GM11168 (cell line): ENCODE measurements at regions not wholly inside any gene's neighbourhood (a gene's known extent, or its start where the extent isn't known, plus 50 kb on each side); places are given as distances from the start of the nearest gene placed in this dataset.

Experiments used
- in situ Hi-C: fragments of 300-500 bp; cut with MboI; formaldehyde crosslinking; loops from one replicate; pipeline ENCODE4 v1.12.0; 2022; ENCODE audit warnings: low sequenced_read_pairs; ENCODE audit not compliant: unreplicated experiment

DNA sequence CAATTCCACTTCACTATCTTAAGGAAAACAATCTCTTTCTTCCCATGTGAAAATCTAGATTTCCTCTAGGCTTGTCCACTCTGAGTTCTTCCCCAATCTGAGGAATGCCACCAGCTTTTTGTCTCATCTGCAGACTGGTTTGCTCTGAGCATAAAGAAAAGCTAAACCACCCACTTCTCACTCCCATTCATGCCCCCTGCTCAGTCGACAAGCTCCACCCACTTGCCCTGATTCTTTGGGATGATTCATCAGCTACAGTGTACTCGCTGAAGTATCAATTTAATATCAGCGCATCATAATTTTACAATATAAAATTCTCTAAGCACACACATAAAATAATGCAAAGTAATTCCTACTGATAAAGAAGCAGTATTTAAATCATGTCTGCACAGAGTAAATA, 209.1 kb downstream of the GRIN2B start:
- in situ Hi-C loops: no loop called here

DNA sequence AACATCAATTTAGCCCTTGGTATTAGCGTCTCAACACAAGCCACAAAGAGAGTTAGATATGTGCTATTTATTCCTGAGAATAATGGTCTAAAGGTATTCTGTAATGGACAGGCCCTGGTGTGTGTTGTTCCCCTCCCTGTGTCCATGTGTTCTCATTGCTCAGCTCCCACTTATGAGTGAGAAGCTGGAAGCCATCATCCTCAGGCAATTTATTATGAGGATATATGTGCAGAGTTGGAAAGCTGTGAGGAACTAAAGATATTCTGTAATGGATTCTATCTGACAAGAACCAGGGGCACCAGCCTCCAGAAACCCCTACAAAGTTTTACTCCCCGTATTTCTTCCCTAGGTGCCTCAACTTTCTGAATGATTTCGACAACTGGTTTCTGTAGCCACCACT, 210.8 kb downstream of the GRIN2B start:
- in situ Hi-C loops: no loop called here

GRCh38 chr12:13769966-13770365, 211.4 kb downstream of the GRIN2B start:
- in situ Hi-C loops: no loop called here

DNA sequence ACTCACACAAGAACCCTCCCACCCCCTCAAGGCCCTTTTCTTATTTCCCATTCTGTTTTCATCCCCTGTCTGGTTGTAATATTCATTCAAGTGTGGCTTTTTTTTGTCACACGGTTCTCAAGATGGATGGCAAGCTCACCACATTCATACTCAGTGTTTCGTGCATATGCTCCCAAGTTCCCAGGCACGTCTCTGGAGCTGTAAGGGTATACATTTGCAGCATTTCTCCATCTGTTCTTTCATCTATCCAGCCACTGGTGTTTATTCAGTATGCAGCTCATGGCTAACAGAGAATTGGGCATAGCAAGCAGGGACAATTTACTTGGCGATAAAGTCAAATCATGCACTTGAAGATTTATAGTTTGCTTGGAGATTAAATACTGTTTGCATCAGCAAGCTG, 212.1 kb downstream of the GRIN2B start:
- in situ Hi-C loops: no loop called here

- in situ Hi-C loops: no loop called here
Observed at GRCh38 chr12:13764748-13765147, 216.7 kb downstream of the GRIN2B start.

DNA sequence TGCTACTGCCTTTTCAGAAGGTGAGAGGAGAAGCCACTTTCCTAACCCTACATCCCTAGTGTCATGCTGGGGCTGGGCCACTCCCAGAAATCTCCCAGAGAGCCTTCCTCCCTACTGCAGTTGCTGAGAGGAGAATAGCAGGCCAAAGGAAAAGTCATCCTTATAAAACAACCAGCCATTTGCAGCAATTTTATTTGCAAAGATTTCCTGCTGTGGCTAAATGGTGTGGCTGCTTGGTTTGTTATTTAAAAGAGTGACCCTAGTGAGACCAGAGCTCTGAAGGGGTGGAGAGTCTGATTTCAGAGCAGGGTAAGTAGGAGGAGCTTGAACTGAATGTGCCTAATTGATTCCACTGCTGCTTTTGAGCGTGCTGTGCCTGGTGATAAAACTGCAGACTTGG, 232.0 kb downstream of the GRIN2B start:
- in situ Hi-C loops: no loop called here

GRCh38 chr12:13745111-13745860, 236.1 kb downstream of the GRIN2B start:
- in situ Hi-C loops: no loop called here

DNA sequence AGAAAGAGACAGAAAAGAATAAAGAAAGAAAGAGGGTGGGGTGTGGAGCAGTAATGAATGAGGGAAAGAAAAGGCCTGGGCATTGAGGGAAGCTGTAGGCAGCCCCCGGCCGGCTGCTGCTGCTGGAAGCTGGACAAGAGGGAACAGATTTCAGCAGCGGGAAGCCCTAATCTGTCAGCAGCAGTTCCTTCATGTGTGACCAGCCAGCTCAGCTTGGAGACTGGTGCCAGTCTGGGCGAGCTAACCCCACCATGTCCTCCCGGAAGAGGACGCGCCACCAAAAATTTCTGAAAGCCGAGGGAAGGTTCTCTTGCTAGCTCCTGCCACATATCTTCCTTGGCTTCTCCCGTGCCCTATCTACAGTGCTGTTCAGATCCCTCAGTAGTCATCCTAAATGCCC, 236.8 kb downstream of the GRIN2B start:
- in situ Hi-C loops: no loop called here

GRCh38 chr12:13740149-13740545, 241.3 kb downstream of the GRIN2B start:
- in situ Hi-C loops: no loop called here

GRCh38 chr12:13735734-13736133, 245.7 kb downstream of the GRIN2B start:
- in situ Hi-C loops: no loop called here

DNA sequence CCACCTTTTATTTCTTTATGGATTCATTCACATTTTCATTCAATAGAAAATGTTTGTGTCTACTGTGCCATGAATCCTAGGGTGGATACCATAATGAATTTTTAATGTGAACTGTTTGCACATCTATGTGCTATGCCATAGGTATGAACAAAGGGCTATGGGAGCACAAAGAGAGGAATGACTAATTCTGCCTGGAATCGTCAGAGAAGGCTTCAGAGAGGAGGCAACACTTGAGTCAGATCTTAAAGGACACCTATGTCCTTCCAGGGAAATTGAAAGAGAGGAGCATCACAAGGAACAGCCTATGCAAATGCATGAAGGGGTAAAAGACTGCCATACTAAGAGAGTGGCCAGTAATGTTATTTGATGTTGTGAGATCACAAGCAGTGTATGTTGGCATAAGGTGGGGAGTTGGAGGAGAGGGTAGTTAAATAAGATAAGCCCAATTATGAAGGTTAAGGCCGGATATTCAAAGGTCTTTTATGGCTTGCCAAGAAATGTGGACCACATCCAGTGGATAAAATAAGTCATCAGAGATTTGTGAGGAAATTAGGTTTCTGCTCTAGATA, 246.7 kb downstream of the GRIN2B start:
- in situ Hi-C loops: no loop called here

DNA sequence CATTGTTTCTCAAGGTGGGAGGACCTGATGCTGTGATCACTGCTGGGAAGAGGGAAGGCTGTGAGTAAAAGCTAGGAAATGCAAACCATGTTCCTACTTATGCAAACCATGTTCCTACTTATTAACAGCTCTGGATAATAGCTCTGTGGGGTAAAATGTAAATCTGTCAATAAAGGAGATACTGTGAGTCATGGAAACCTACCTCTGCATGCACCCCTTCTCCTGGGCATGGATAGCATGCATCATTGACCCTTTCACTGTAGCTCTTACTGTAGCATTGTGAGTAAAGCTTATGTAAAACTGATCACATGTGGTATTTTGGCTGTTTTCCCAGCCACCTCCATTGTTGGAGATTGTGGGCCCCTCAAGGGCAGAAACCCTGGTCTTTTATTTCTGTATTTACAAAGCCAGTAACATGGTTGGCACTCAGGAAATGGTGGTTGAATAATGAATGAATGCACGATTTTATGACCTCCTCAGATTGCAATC, 253.7 kb downstream of the GRIN2B start:
- in situ Hi-C loops: no loop called here

DNA sequence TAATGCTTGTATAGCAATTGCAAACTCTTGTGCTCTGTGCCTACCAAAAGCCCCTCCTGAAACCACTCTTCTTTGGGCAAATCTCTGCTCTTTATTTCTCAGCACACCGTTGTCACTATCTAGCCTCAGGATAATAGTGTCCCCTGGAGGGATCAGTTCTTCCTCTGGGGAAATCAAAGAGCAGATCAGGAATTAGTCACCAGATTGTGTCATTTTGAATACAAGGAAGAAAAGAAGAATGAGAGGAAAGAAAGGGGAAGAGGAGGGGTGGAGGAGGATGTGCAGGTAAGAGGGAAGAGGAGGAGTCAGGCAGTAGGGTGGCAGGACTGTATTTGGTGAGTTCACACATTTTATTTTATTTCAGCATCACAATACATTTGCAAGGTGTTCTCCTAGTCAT, 256.4 kb downstream of the GRIN2B start:
- in situ Hi-C loops: no loop called here

DNA sequence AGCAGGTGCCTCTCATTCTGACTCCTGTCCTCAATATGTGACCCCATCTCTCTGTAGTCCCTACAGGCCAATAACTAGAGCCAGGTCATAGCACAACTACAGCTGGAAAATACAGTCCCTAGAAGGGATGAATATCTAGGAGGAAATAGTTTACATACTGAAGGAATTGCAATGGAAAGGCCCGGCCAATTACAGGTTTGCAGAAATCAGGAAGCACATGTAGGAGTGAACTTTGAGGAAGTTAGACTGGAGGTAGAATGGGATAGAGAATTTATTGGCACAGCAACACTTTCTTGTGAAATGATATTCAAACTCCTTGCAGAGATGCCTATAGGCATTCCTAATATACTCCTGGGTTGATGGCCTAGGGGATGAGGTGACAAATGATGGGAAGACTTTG, 257.3 kb downstream of the GRIN2B start:
- in situ Hi-C loops: no loop called here

GRCh38 chr12:13719986-13720385, 261.4 kb downstream of the GRIN2B start:
- in situ Hi-C loops: no loop called here

DNA sequence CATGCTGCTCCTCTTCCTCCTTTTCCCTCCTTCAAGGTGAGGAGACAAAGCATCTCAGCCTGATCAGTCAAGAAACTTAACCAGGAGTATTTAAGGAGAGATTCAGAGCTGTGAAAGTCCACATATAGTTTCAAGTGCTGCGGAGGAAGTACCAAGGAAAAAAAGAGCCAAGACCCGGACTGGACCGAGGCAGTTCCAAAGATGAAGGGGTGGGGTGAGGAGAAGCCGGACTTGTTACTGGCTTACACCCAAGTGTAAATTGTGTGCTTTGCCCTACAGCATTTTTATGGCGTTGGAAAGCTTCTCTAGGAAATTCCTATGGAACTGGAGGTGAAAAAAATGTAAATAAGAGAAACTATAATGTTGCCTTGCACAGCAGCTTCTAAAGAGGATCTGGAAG, 263.1 kb downstream of the GRIN2B start:
- in situ Hi-C loops: no loop called here

DNA sequence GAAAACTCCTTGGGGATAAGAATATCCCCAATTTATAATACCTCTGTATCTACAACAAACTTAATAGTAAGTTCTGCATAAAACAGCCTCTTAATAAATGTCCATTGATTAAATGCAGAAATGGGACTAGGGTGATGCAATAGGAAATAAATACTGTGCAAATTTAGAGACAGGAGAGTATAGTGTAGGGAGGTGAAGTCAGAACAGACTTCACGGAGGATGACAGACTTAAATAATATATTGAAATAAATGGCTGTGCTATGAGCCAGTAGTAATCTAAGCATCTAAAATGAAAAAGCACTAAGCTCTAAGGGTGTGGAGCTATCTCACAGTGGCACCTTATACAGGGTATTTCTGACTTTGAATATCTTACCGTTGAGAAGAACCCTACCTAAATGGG, 265.3 kb downstream of the GRIN2B start:
- in situ Hi-C loops: no loop called here

DNA sequence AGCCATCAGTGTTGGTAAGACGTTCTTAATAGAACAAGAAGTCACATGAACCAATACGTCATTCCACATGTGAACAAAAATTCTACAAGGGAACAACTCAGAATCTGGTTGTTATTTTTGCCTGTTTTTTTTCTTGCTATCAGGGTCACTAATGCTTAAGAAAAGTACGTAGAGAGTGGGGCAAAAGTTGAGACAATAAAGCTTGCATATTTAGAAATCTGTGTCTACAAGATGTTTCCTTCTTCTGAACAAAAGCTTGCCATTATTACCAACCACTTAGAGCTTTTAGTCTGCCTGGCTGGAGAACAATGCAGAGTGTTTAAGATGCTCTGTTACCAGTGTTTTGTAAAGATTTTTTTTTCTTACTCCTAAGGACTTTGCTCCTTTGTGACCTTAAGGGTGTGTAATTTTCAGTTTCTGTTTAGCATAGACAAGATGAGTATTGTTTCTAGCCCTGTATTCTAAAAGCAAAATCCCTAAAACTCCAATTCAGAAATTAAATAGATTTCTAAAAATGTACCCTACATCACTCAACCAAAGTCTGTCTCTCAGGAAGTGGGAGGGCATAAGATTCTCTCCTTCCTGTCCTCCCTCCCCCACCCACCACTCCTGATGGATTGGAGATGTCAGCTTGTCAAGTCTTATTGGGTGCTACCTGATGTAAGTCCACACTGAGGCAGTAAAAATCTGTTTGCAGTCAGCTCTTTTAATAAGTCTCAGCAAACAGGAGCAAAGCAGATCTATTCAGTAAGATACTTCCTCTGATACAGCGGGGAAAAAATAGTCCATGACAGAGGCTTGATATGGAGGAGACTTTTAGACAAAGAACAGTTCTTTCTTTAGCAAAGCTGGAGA, 267.6 kb downstream of the GRIN2B start:
- in situ Hi-C loops: no loop called here

GRCh38 chr12:13707829-13708228, 273.6 kb downstream of the GRIN2B start:
- in situ Hi-C loops: no loop called here

DNA sequence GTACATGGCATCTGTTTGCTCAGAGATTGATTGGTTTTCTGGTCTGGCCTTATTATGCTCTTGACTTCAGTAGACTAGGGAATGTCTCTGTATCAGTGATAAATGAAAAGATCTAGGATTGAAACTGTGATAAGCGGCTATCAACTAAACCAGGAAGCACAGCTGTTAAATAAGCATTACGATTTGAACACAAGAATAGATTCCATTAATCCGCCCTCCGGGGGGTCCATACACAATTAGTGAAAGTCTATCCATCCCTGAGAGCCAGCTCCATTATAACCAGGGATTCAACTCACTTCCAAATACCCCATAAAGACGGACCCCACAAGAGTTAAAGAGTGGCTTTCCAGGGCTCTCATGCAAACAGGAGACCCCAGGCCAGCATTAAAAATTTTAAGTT, 279.0 kb downstream of the GRIN2B start:
- in situ Hi-C loops: no loop called here

DNA sequence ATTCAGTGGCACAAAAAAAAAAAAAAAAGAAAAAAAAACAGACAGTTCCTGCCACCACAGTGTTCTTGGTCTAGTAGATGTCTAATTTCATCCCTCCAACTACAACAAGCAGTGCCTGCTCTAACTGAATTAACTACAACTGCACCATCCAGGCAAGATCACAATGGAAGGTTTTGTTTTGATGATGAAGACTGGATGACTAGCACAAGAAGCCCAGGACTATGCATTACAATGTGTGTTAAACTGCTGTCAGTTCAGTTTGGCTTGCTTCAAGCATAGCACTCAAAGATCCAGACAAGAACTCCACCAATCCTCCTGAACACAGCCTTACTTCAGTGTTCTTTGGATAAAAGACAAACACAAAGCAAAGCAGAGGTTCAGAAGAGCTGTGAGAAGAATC, 279.9 kb downstream of the GRIN2B start:
- in situ Hi-C loops: no loop called here
